NB4 (cell line): ENCODE measurements at regions not wholly inside any gene's neighbourhood (a gene's known extent, or its start where the extent isn't known, plus 50 kb on each side); places are given as distances from the start of the nearest gene placed in this dataset.

Experiments used
- CTCF ChIP-seq: IDR thresholded peaks from one replicate; pipeline ENCODE4 v1.5.1; 2012; ENCODE audit warnings: low read depth, low read length
- MYC ChIP-seq: IDR thresholded peaks from 2 replicates; pipeline ENCODE4 v1.6.1; 2011; ENCODE audit warnings: low read depth, low read length
- POLR2A ChIP-seq: IDR thresholded peaks from 2 replicates; pipeline ENCODE4 v1.6.1; 2011; ENCODE audit warnings: mild to moderate bottlenecking; ENCODE audit not compliant: insufficient read length; ENCODE audit errors: extremely low read depth
- TF ChIP-seq, protein P1 (sequence below): IDR thresholded peaks from 2 replicates; pipeline ENCODE4 v1.6.1; 2011; ENCODE audit warnings: low read depth, low read length

DNA sequence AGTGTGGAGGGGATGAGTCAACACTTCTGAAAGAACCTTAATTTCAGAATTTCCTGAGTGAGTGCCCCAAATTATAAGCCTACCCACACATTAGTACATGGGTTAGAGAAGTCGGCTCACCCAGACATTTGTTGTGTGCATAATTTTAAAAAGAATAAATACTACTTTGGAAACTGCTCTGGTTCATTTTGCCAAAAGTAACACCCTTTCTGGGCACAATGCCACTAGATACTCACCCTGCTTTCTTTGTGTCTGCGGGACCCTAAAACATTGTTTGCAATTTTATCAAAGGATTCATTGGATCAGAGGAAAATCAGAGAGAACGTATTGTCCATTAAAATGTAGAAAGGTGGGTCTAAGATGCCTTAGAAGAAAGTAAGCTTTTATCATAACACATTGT is 245.5 kb upstream of the NRP1 start:
- TF ChIP-seq POLR2A: no peak
- TF ChIP-seq CTCF: no peak
- TF ChIP-seq, protein P1, sequence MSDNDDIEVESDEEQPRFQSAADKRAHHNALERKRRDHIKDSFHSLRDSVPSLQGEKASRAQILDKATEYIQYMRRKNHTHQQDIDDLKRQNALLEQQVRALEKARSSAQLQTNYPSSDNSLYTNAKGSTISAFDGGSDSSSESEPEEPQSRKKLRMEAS: no peak
- no peak for TF ChIP-seq MYC
